Thymus (tissue), 11 donors: ENCODE measurements at regions not wholly inside any gene's neighbourhood (a gene's known extent, or its start where the extent isn't known, plus 50 kb on each side); places are given as distances from the start of the nearest gene placed in this dataset.

Source experiments
- DNase-seq, 9 donors: peaks; one replicate each; pipeline ENCODE4 v3.0.0-alpha.2; 2013; ENCODE audit warnings: low spot score in 9 of 9, low read depth in 6 of 9, missing footprints in 1 of 9
- H3K27ac ChIP-seq, 2 donors: one replicate each; pipeline ENCODE4 v1.5.1; 2013; ENCODE audit warnings: control low read depth in 1 of 2, low read depth in 1 of 2, low read length in 1 of 2, mild to moderate bottlenecking in 1 of 2, moderate library complexity in 1 of 2
- H3K27me3 ChIP-seq, 2 donors: one replicate each; pipeline ENCODE4 v1.5.1; 2013; ENCODE audit warnings: low read length in 1 of 2; ENCODE audit not compliant: control insufficient read depth in 2 of 2, insufficient read depth in 1 of 2
- H3K36me3 ChIP-seq, 2 donors: one replicate each; pipeline ENCODE4 v1.5.1; 2013; ENCODE audit warnings: low read length in 1 of 2, mild to moderate bottlenecking in 1 of 2, moderate library complexity in 1 of 2; ENCODE audit not compliant: control insufficient read depth in 2 of 2, insufficient read depth in 2 of 2
- H3K4me1 ChIP-seq, 2 donors: one replicate each; pipeline ENCODE4 v1.5.1; 2013; ENCODE audit warnings: low read length in 2 of 2; ENCODE audit not compliant: control insufficient read depth in 2 of 2, insufficient read depth in 2 of 2
- H3K4me3 ChIP-seq, 2 donors: one replicate each; pipeline ENCODE4 v1.5.1; 2013; ENCODE audit warnings: low read length in 2 of 2, control low read depth in 1 of 2, mild to moderate bottlenecking in 1 of 2
- H3K9me3 ChIP-seq, 2 donors: one replicate each; pipeline ENCODE4 v1.5.1; 2013; ENCODE audit warnings: low read length in 1 of 2, mild to moderate bottlenecking in 1 of 2; ENCODE audit not compliant: control insufficient read depth in 2 of 2, insufficient read depth in 1 of 2
- WGBS: extraction: QIAGEN DNeasy Blood & Tissue Kit; methylation state at CpG from one replicate; pipeline ENCODE4 v1.1.7; 2013; 5-methylcytosine and 5-hydroxymethylcytosine counted together
- donor health status: healthy.

GRCh38 chr2:223439184-223439583 is 163.0 kb downstream of the SCG2 start:
- H3K4me3 ChIP-seq = no peak overlapping the region
- 73% methylated on average over 1 of the region's 1 CpG for WGBS
- no peak overlapping the region for H3K27ac ChIP-seq
- no peaks in the 10 kb centered on the region for H3K4me1 ChIP-seq
- no peaks in the 10 kb centered on the region for H3K36me3 ChIP-seq
- no peaks in the 10 kb centered on the region for H3K9me3 ChIP-seq
- no peaks in the 10 kb centered on the region for H3K27me3 ChIP-seq
- DNase-seq = no peak

GRCh38 chr2:223439786-223440185 is 162.4 kb downstream of the SCG2 start:
- WGBS = 0% methylated on average over 1 of the region's 1 CpG

GRCh38 chr2:223442847-223443246 is 159.3 kb downstream of the SCG2 start:
- Histone ChIP-seq H3K27ac (no peak overlapping the region), H3K36me3 (no peaks in the 10 kb centered on the region), H3K9me3 (no peaks in the 10 kb centered on the region), H3K4me3 (no peak overlapping the region), H3K27me3 (no peaks in the 10 kb centered on the region), H3K4me1 (no peaks in the 10 kb centered on the region)
- DNase-seq = no peak
- 70% methylated on average over 2 of the region's 2 CpGs for WGBS

More at GRCh38 chr2:223439786-223440185, 162.4 kb downstream of the SCG2 start:
- no peaks in the 10 kb centered on the region for H3K9me3 ChIP-seq
- DNase-seq = no peak
- H3K27me3 ChIP-seq = no peaks in the 10 kb centered on the region
- no peak overlapping the region for H3K27ac ChIP-seq
- H3K4me1 ChIP-seq = no peaks in the 10 kb centered on the region
- no peak overlapping the region for H3K4me3 ChIP-seq
- no peaks in the 10 kb centered on the region for H3K36me3 ChIP-seq

- 90% methylated on average over 3 of the region's 3 CpGs for WGBS
- Histone ChIP-seq H3K4me1 (no peaks in the 10 kb centered on the region), H3K27ac (no peak overlapping the region), H3K36me3 (no peaks in the 10 kb centered on the region), H3K27me3 (no peaks in the 10 kb centered on the region), H3K4me3 (no peak overlapping the region), H3K9me3 (no peaks in the 10 kb centered on the region)
- no peak for DNase-seq
Observed at GRCh38 chr2:223450246-223450645, 151.9 kb downstream of the SCG2 start.

- WGBS = 65% methylated on average over 2 of the region's 2 CpGs
- Histone ChIP-seq H3K9me3 (no peaks in the 10 kb centered on the region), H3K27me3 (no peaks in the 10 kb centered on the region), H3K27ac (no peak overlapping the region), H3K4me1 (no peaks in the 10 kb centered on the region), H3K36me3 (no peaks in the 10 kb centered on the region), H3K4me3 (no peak overlapping the region)
- no peak for DNase-seq
Observed at GRCh38 chr2:223457301-223457700, 144.9 kb downstream of the SCG2 start.

- Histone ChIP-seq H3K36me3 (no peaks in the 10 kb centered on the region), H3K4me1 (no peaks in the 10 kb centered on the region), H3K27me3 (no peaks in the 10 kb centered on the region), H3K27ac (no peak overlapping the region), H3K4me3 (no peak overlapping the region), H3K9me3 (no peaks in the 10 kb centered on the region)
- no peak for DNase-seq
- WGBS = 56% methylated on average over 4 of the region's 4 CpGs
Observed at GRCh38 chr2:223459328-223459939, 142.7 kb downstream of the SCG2 start.

- Histone ChIP-seq H3K36me3 (no peaks in the 10 kb centered on the region), H3K4me1 (no peaks in the 10 kb centered on the region), H3K27ac (no peak overlapping the region), H3K4me3 (no peak overlapping the region), H3K27me3 (no peaks in the 10 kb centered on the region), H3K9me3 (no peaks in the 10 kb centered on the region)
- 88% methylated on average over 1 of the region's 1 CpG for WGBS
- DNase-seq = no peak
Observed at GRCh38 chr2:223460209-223460608, 142.0 kb downstream of the SCG2 start.

- H3K27ac ChIP-seq = no peak overlapping the region
- DNase-seq = no peak
- no peaks in the 10 kb centered on the region for H3K9me3 ChIP-seq
- H3K4me1 ChIP-seq = no peaks in the 10 kb centered on the region
- no peaks in the 10 kb centered on the region for H3K36me3 ChIP-seq
- H3K4me3 ChIP-seq = no peak overlapping the region
- no peaks in the 10 kb centered on the region for H3K27me3 ChIP-seq
Observed at GRCh38 chr2:223460774-223461211, 141.4 kb downstream of the SCG2 start.

- WGBS = 95% methylated on average over 2 of the region's 2 CpGs
- Histone ChIP-seq H3K27ac (no peak overlapping the region), H3K4me3 (no peak overlapping the region)
Observed at GRCh38 chr2:223464071-223464470, 138.1 kb downstream of the SCG2 start.

GRCh38 chr2:223465793-223466192 is 136.4 kb downstream of the SCG2 start:
- no peak overlapping the region for H3K27ac ChIP-seq
- no peaks in the 10 kb centered on the region for H3K36me3 ChIP-seq
- H3K27me3 ChIP-seq = no peaks in the 10 kb centered on the region
- WGBS = 82% methylated on average over 2 of the region's 2 CpGs
- H3K4me3 ChIP-seq = no peak overlapping the region
- H3K4me1 ChIP-seq = no peaks in the 10 kb centered on the region
- H3K9me3 ChIP-seq = no peaks in the 10 kb centered on the region
- no peak for DNase-seq

More at GRCh38 chr2:223464071-223464470, 138.1 kb downstream of the SCG2 start:
- no peak for DNase-seq
- Histone ChIP-seq H3K36me3 (no peaks in the 10 kb centered on the region), H3K9me3 (no peaks in the 10 kb centered on the region), H3K27me3 (no peaks in the 10 kb centered on the region), H3K4me1 (no peaks in the 10 kb centered on the region)
